Smooth muscle cell of the brain vasculature (primary cell): ENCODE measurements at regions not wholly inside any gene's neighbourhood (a gene's known extent, or its start where the extent isn't known, plus 50 kb on each side); places are given as distances from the start of the nearest gene placed in this dataset.

Source experiments
- DNase-seq: peaks from one replicate; pipeline ENCODE4 v3.0.0-alpha.2; 2012; ENCODE audit warnings: low read depth, low spot score

- no peak for DNase-seq
These were observed 96.6 kb upstream of the NXT1 start for GRCh38 chr20:23254034-23254433.

DNA sequence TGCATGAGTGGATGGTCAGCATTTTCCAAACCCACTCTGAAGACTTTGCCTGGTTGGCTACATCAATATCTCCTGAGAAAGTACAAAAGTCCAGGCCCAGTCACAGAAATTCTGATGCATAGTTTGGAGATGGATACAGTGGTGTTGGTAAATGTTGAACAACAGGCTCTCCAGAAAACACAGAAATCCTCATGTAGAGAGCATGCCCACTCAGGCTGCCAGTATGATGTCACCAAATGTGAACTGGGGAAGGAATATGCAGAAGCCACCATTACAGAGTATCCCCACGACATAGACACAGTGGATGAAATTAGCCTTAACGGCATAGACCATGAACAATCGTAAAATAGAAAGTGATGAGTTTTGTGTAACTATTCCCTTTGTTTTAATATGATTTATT lies 97.1 kb upstream of the NXT1 start:
- no peak for DNase-seq

DNA sequence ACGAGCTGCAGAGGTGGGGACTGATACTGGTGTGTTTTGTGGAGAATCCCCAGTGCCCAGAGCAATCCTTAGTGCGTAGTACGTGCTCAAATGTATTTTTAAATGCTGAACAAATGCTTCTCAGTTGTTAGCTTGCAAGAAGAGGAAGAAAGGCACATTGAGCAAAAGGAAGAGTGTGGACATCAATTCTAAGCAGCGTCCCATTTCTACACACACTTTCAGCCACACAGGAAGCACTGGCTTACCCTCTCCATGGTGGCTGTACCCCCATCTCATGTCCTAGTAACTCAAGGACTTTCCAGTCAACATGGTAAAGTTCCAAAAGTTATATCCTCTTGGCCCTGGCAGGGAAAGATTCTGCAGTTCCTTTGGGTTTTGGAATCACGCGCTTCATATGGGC lies 98.8 kb upstream of the NXT1 start:
- no peak for DNase-seq

GRCh38 chr20:23249541-23249940 lies 101.0 kb upstream of the NXT1 start:
- DNase-seq: no peak

DNA sequence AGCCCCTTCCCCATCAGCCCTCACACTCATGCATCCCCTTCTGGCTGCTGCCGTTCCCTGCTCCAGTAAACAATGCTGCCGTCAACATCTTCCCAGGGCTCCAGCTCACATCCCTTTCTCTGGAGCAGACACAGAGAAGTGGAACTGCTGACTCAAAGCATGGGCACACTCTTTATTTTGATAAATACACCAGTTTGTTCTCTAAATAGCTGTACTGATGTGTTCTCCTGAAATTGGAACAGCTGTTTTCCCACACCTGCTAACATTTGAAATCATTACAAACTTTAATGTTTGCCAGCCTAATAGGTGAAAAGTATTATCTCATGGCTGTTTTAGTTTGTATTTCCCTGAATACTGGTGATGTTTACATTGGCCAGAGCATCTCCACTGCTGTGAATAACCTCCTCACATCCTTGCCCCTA lies 102.1 kb upstream of the NXT1 start:
- DNase-seq: no peak

DNA sequence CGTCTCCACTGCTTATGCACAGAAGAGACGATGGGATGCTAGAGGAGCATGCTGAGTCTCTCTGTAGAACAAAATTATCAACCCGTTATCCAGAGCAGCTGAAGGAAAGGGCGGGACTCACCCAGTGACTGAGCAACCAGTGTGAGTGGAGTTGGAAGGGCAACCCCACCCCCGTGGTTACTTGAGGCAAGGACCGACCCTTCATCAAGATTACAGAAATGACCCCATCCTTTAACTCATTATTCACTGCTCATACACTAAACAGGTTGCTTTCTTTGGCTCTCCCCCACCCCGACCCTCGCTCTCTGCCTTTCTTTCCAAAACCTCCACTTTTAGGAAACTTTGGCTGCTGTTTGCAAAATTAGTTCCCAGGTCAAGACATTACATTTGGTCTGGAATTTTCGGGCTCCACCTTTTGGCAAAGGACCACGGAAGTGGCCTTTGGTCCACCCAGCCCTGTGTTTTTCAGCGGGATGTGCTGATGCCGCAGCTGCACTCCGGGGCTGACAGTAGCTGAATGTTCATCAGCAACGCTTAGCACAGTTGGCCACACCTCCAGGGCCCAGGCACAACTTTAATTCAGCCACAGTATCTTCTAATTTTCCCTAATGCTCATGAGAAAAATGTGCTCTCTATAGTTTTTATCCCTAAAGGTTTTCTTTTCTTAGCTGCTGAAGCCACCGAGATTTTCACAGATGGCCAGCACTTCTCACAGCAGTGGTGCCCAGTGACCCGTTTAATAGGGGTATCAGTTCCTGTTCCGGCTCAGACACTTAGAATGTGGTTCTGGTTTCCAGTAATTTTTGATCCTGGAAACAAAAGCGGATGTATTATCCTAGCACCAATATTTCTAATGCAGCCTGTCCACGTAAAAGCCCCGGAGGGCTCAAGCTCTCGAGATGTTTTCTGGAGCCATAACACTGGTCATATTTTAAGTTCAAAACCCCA lies 103.6 kb upstream of the NXT1 start:
- no peak for DNase-seq

DNA sequence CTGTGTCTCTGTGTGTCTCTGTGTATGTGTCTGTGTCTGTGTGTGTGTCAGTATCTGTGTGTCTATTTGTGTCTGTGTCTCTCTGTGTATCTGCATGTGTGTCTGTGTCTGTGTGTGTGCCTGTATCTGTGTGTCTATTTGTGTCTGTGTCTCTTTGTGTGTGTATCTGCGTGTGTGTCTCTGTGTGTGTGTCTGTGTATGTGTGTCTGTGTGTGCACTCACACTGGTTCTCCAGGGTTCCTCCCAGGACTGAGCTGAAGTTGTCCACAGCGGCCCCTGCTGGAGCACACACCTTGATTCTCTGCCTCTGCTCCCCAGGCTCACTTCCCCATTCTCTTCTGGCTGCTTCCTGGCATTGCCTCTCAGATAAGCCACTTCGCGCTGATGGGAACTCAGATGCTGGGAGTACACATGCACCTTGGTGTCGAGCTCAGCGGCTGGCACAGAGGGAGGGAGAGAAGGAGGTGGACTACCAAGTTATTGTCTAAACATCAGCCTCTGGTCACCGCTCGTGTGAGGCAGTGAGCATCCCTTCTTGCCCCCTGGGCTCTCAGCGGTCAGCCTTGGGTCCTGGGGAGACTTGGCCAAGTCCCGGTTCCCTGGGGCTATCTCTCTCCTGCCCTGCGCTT lies 104.9 kb upstream of the NXT1 start:
- no peak for DNase-seq

DNA sequence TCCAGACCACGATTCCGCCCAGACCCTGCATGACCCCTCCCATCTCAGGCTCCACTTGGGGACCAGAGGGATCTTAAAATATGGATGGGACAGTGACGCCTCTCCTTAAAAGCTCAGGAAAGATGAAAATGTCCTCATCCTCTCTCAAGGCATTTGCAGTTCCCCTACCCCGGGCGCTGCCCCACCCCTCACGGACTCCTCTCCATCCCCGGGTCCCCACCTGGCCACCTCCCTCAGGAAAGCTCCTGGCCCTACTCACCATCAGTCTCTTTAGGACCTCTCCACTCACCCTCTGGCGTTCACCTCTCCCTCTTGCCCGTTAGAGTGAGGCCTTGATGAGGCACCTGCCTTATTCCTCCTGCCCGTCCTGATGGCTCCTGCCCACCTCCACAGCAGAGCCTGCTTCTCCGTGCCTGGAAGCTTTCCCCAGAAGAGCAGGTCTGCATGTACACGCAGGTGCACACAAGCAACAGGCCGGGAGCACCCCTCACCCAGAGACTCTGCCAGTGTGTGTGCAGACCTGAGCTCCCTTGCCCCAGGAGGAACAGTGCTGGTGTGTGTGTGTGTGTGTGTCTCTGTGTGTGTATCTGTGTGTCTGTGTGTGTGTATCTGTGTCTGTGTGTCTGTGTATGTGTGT lies 105.6 kb upstream of the NXT1 start:
- no peak for DNase-seq

GRCh38 chr20:23244156-23244915 lies 106.3 kb upstream of the NXT1 start:
- DNase-seq: no peak

- no peak for DNase-seq
These were observed 106.8 kb upstream of the NXT1 start for GRCh38 chr20:23243791-23244155.

DNA sequence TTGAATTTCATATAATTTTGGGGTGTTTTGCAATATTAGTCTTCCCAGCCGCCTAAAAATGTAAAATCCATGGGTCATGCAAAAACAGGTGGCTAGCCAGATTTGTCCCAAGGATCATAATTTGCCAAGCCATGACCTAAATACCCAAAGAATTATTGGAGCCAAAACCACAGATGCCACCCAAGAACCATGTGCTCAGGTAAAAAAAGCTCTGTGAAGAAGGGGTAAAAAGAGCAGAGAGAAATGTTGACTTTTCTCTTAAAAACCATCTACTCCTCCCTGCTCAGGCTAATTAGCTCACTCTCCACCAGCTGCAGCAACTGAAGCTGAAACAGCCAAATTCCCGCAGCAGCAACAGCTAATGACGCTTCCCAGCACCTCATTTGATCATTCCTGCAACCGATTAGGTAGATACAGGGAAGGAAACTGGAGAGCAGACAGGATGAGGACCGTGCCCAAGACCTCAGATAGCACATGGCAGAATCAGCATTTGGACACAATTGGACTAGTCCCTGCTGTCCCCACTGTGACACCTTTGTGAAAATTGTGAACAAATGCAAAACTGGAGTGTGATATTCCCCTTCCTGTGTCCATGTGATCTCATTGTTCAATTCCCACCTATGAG lies 107.9 kb upstream of the NXT1 start:
- DNase-seq: no peak

DNA sequence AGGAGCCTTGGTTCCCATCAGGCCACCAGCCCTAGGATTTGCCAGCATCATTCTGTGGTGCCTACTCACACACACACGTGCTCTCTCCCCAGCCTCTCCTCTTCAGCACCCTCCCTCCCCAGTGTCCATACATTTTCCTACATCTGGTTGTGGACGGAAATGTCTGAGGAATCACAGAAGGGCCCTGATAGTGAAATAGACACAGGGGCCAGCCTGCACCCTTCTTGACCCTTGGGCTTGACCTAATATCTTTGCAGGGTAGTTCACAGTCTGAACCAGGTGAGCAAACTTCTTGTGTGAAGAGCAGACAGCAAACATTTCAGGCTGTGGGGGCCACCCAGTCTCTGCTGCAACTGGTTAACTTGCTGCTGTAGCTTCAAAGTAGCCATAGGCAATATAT lies 108.5 kb upstream of the NXT1 start:
- DNase-seq: no peak

DNA sequence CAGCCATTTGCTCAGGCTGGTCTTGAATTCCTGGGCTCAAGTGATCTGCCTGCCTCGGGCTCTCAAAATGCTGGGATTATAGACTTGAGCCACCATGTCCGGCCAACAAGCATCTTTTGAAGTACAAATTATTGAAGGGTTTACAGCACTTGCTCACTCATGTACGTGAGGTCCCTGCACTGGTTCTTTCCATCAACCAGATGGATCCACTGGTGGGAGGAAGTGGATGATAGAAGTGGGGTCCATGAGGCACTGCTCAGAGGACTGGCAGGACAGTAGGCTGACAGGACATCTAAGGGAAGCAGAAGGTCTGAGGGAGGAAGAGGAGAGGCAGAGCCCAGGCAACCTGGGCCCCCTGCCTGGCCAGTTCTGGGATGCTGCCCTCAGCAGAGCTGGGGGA lies 109.2 kb upstream of the NXT1 start:
- no peak for DNase-seq

DNA sequence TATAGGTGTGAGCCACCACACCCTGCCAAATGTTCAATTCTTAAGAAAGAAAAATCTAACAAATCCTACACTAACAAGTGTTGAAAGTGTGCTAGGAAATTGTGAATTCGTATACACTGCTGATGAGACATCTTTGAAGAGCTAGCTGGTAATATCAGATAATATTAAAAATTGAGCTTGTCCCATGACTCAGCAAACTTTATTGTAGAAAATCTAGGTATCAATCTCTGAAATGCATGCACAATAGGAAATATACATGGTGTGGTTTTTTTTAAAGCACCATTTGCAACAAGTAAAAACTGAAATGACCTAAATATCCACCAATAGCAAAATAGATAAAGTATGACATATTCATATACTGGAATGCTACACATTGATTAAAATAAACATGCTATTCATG lies 110.1 kb upstream of the NXT1 start:
- DNase-seq: no peak

DNA sequence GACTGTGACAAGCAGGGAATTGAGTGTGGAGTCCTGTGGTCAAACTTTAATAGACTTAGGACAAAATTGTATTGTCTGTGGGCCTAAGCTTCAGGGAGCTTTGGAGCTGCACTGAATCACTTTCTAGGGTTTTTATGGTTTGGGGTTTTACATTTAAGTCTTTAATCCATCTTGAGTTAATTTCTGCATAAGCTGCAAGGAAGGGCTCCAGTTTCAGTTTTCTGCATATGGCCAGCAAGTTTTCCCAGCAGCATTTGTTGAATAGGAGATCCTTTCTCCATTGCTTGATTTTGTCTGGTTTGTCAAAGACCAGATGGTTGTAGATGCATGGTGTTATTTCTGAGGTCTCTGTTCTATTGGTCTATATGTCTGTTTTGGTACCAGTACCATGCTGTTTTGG lies 113.4 kb upstream of the NXT1 start:
- no peak for DNase-seq

DNA sequence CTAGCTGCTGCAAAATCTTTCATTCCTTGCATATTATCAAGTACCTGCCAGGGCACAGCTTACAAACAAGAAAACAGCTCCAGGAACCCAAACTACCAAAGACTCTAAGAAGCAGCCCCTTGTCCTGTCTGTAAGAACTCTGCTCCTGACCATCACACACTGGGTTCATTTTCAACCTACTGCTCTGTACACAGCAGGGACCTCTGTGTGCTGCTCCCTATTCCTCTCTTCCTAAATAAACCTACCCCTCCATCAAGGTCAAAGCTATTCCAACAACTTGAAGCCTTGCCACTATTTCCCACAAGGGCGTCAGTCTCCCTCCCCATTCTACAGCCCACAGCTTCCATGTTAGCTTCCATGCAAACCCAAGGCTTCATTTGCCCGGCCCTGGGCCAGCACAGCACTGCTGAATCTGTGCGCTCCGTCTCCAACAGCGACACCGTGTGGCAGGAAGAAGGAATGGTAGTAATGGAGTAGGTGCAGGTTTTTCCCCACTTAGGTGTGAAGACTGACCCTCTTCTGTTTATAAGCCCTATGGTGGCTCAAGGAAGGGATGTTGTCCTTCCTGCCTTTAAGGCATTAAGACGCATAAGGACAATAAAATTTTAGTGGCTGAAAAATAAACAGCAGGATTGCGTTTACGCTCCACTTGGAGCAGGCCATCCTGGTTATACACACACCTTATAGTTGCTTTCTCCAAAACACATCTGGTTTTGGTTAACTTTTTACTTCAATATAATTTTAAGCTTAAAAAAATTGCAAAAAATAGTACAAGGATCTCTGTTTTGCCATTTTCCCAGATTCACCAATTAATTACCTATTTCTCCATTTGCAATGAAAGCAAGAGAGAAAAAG lies 115.2 kb upstream of the NXT1 start:
- DNase-seq: no peak

- DNase-seq: no peak
These were observed 116.1 kb upstream of the NXT1 start for GRCh38 chr20:23234311-23235078.

DNA sequence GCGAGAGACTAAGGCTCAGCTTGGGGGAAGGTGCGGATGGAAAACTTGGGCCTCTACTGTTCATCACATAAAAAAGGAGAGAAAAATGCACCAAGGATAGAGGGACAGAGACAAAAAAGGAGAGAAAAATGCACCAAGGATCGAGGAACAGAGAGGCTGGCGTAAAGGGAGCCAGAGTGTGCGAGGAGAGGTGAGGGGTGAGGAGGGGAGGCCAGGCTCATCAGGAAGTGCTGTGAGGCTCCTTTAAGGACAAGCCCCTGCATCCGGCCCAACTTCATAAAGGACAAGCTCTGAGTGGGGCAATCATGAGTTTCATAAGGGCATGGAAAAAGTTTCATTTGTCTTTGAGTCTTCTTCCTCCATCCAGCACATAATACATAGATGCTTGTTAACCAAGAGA lies 117.2 kb upstream of the NXT1 start:
- no peak for DNase-seq

GRCh38 chr20:23232679-23233308 lies 117.8 kb upstream of the NXT1 start:
- DNase-seq: no peak
